ENCODE measurements at regions not wholly inside any gene's neighbourhood (a gene's known extent, or its start where the extent isn't known, plus 50 kb on each side); places are given as distances from the start of the nearest gene placed in this dataset.

DNA sequence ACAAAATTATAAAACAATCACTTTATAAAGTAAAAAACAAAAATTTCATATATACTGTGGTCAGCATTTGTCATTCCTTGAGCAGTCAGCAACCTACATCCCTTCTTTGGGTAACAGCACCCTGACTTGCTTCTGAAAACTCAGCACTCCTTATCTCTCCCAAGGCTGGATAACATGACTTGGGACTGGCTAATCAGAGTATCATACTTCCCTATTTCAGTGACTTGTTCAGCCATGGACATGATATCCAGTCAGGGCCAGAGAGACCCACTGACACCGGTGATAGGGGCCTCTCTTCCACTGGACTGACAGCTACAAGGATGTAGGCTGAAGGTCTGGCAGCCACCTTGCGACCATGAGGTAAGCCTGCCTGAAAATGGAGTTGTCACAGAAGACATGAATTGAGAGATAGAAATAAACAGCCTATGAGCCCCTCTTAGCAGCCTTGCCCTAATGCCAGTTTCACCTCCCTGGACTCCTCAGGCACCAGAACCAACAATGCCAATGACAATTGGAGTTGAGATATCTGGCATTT is 84.4 kb upstream of the NEBL start:
- no peak for DNase-seq (ENCODE audit: low spot score)

- no peak for DNase-seq (ENCODE audit: low spot score)
Measured at GRCh38 chr10:20978617-20979016, 81.5 kb upstream of the NEBL start.

DNA sequence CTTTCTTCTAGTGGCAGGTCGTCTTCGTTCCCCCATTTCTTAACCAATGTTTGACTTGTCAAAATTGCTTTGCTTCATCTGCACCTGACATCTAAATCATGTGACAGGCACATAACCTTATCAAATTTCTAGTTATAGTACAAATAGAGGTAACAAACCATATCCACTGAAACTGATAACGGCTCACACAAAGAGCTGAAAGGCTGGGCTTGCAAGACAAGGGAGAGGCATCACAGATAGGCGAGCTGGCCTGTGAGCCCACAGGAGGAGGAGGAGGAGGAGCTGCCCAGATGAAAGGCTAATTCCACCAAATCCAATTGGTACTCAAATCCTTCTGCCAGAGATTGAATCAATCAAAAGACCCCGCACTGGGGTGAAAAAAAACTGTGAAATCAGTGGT is 80.2 kb upstream of the NEBL start:
- DNase-seq (ENCODE audit: low spot score) = no peak

- DNase-seq (ENCODE audit: low spot score) = no peak
Measured at GRCh38 chr10:20976891-20977290, 79.8 kb upstream of the NEBL start.

- no peak for DNase-seq (ENCODE audit: low spot score)
Measured at GRCh38 chr10:20976390-20976789, 79.3 kb upstream of the NEBL start.

GRCh38 chr10:20975236-20975635 is 78.1 kb upstream of the NEBL start:
- DNase-seq (ENCODE audit: low spot score) = no peak

- no peak for DNase-seq (ENCODE audit: low spot score)
Measured at GRCh38 chr10:20972925-20973324, 75.8 kb upstream of the NEBL start.

GRCh38 chr10:20971901-20972300 is 74.8 kb upstream of the NEBL start:
- no peak for DNase-seq (ENCODE audit: low spot score)

DNA sequence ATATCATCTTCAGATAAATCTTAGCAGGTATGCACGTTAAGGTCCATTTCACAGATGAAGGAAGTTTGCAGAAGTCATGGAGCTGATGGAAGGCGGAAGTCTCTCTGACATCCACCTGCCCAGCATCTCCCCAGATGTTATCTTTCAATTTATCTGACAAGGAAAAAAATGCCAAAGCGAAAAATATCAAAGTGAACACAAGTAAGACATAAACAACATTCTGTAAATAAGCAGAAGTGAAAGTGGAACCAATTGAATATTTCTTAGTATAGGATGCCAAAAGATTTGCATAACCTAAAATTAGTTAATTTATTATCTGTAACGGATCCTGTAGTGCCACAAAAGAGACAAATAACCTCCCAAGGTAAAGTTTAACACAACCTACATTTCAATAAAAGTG is 73.6 kb upstream of the NEBL start:
- no peak for DNase-seq (ENCODE audit: low spot score)

GRCh38 chr10:20970044-20970443 is 72.9 kb upstream of the NEBL start:
- DNase-seq (ENCODE audit: low spot score) = no peak

GRCh38 chr10:20966426-20966825 is 69.3 kb upstream of the NEBL start:
- no peak for DNase-seq (ENCODE audit: low spot score)

- DNase-seq (ENCODE audit: low spot score) = no peak
Measured at GRCh38 chr10:20963721-20964595, 66.8 kb upstream of the NEBL start.

- DNase-seq (ENCODE audit: low spot score) = no peak
Measured at GRCh38 chr10:20963056-20963455, 65.9 kb upstream of the NEBL start.

- no peak for DNase-seq (ENCODE audit: low spot score)
Measured at GRCh38 chr10:20962165-20962564, 65.1 kb upstream of the NEBL start.

DNA sequence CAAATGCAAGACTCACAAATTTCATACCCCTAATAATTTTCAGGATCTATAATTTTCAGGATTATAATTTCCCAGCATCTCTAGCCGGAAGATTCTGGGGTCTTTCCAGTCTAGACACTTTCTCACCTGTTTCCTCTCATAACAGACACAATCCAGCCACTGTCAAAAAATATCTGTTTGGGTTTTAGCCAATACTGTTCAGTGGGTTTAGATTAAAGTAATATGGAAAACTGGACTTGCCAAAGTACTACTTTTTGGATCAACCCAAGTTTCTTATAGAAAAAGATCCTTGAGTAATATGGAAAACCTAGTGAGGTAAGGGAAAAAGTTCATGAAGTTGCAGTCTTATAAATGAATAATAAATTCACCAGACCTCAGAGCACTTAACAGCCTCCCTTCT is 62.1 kb upstream of the NEBL start:
- DNase-seq (ENCODE audit: low spot score) = no peak

DNA sequence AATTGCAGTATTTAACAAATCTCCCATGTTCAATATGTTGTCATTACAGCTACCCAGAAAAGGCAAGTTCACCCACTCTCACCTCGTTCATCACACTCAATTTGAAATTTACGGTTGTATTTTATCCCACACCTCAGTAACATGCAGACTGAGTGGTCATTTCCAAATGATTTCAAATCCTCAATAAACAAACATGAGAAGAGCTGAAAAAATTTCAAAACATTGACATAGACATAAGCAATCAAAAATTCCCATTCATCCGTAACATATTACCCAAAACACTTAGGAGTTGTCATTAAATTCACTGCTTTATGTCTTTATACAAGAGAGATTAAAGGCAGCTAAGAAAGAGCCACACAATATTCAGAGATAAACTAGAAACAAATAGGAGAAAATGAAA is 61.7 kb upstream of the NEBL start:
- no peak for DNase-seq (ENCODE audit: low spot score)

DNA sequence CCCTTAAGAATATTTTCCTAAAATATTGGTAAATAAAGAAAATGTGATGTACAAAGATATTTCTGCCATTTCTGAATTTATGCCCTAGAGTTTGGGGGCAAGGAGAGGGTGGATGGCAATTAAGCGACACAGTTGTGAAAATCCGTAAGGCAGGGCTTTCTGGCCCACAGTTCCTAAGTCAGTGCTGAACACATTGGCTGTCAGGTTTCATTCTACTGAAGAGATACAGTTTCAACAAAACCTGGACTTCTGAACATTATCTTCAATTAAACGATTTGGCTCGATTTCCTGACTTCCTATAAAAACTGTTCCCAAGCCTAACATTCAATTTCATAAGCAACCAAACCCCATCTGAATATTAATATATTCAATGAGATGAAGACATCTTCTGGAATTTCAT is 61.1 kb upstream of the NEBL start:
- no peak for DNase-seq (ENCODE audit: low spot score)

DNA sequence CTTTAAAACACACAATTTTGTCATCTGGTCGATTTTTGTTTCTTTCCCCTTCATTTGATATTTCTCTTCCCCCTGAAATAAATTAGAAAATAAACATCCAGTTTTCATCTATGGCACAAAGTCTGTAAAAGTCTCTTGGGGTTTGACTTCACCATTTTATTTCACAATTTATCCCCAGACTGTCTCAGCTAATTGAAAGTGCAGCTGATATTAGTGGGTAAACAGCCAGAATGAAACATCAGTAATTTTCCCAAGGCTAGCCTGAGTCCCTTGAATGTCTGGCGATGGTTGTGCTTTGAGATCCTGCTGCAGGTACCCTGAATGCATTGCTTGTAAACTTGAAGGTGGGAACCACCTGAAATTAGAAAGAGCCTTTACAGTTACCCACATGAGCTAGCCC is 60.6 kb upstream of the NEBL start:
- DNase-seq (ENCODE audit: low spot score) = no peak

DNA sequence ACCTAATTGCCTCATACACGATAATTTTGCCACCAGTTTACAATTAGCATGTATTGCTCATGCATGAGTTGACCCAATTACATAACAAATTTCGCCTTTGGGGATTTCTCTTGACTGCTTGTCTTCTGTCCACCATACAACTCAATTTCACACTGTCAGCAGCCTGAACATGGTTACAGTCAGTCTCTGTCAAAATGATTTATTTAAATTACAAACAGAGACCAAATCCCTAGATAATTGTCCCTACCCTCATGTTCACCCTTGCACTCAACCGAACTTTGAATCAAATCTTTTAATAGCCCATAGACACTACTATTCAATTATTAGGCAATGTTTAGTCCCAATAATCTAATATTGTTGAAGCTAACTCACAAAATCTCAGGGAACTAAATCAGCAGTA is 59.7 kb upstream of the NEBL start:
- no peak for DNase-seq (ENCODE audit: low spot score)

GRCh38 chr10:20955355-20955893 is 58.3 kb upstream of the NEBL start:
- DNase-seq (ENCODE audit: low spot score) = no peak

DNA sequence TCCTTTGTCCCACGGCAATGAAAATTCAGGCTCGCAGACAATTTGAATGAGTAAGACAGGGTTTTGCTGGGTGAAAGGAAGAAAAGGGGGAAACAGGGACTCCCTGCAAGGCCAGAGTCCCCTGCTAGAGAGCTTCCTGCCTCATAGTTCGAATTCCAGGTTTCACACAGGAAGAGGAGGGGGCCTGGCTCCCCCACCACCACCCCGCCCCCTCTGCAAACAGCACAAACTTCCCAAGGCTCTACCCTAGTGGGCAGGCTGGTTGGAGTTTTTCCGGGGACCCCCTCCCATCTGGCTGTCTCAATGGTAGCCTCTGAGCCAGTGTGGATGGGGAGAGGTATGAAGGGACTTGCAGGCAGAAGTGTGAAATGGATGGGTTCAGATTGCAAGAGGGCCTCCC is 57.4 kb upstream of the NEBL start:
- no peak for DNase-seq (ENCODE audit: low spot score)

DNA sequence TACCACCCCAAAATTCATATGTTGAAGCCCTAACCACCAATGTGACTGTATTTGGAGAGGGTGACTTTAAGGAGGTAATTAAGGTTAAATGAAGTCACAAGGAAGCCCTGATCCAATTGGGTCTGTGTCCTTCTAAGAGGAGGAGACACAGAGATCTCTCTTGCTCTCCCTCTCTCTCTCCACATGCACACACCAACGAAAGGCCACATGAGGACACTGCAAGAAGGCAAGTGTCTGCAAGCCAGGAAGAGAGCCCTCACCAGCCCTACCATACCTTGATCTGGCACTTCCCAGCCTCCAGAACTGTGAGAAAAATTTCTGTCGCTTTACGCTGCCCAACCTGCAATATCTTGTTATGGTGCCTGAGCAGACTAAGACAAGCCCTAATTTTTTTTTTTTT is 56.0 kb upstream of the NEBL start:
- DNase-seq (ENCODE audit: low spot score) = no peak

DNA sequence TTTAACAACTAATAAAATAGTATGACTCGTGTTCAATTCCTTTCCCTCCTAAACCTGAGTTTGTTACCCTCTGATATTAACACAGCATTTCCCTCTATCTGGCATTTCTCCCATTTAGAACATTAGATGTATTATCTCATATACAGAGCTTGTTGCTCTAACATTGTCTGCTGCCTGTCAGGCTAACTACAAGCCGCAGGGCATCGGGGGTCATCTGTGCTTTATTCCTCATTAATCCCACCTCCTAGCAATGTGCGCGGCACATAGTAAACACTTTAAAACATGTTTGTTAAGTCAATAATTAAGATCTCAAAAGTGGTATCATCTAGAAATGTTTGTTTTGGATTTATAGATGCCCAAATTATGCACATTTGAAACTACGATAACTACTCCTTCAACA is 52.9 kb upstream of the NEBL start:
- DNase-seq (ENCODE audit: low spot score) = no peak

All from HuH-7 (cell line).